ENCODE measurements at regions not wholly inside any gene's neighbourhood (a gene's known extent, or its start where the extent isn't known, plus 50 kb on each side); places are given as distances from the start of the nearest gene placed in this dataset.

- no peak overlapping the region for H3K4me3 ChIP-seq (ENCODE audit: low read length)
- H3K9me3 ChIP-seq (replicated peaks; ENCODE audit: low read length), result no peaks in the 10 kb centered on the region
- H3K4me1 ChIP-seq (ENCODE audit: control insufficient read depth, insufficient read depth, low read length), result no peaks in the 10 kb centered on the region
- no peak overlapping the region for H3K4me2 ChIP-seq (ENCODE audit: low read length)
- H3K9ac ChIP-seq (ENCODE audit: low read depth, low read length), result no peak overlapping the region
- H3K36me3 ChIP-seq (ENCODE audit: insufficient read depth, low read length), result no peaks in the 10 kb centered on the region
- no peaks in the 10 kb centered on the region for H3K27me3 ChIP-seq (ENCODE audit: control insufficient read depth, insufficient read depth, low read length)
These were observed 221.8 kb downstream of the CENPF start for GRCh38 chr1:214824763-214825162.

GRCh38 chr1:214826619-214827018, 223.6 kb downstream of the CENPF start:
- Histone ChIP-seq H3K4me1 (ENCODE audit: control insufficient read depth, insufficient read depth, low read length) (no peaks in the 10 kb centered on the region), H3K4me3 (ENCODE audit: low read length) (no peak overlapping the region), H3K4me2 (ENCODE audit: low read length) (no peak overlapping the region), H3K9ac (ENCODE audit: low read depth, low read length) (no peak overlapping the region), H3K9me3 (replicated peaks; ENCODE audit: low read length) (no peaks in the 10 kb centered on the region), H3K27me3 (ENCODE audit: control insufficient read depth, insufficient read depth, low read length) (no peaks in the 10 kb centered on the region), H3K36me3 (ENCODE audit: insufficient read depth, low read length) (no peaks in the 10 kb centered on the region)

GRCh38 chr1:214827883-214828282, 224.9 kb downstream of the CENPF start:
- H3K4me3 ChIP-seq (ENCODE audit: low read length), result no peak overlapping the region
- peaks cover 3% of the 10 kb centered on the region for H3K4me1 ChIP-seq (ENCODE audit: control insufficient read depth, insufficient read depth, low read length)
- no peaks in the 10 kb centered on the region for H3K9me3 ChIP-seq (replicated peaks; ENCODE audit: low read length)
- no peak overlapping the region for H3K9ac ChIP-seq (ENCODE audit: low read depth, low read length)
- no peaks in the 10 kb centered on the region for H3K27me3 ChIP-seq (ENCODE audit: control insufficient read depth, insufficient read depth, low read length)
- no peak overlapping the region for H3K4me2 ChIP-seq (ENCODE audit: low read length)
- H3K36me3 ChIP-seq (ENCODE audit: insufficient read depth, low read length), result no peaks in the 10 kb centered on the region

- Histone ChIP-seq H3K36me3 (ENCODE audit: insufficient read depth, low read length) (no peaks in the 10 kb centered on the region), H3K9me3 (replicated peaks; ENCODE audit: low read length) (no peaks in the 10 kb centered on the region), H3K27me3 (ENCODE audit: control insufficient read depth, insufficient read depth, low read length) (no peaks in the 10 kb centered on the region), H3K4me2 (ENCODE audit: low read length) (no peak overlapping the region), H3K4me3 (ENCODE audit: low read length) (no peak overlapping the region), H3K9ac (ENCODE audit: low read depth, low read length) (no peak overlapping the region), H3K4me1 (ENCODE audit: control insufficient read depth, insufficient read depth, low read length) (peaks cover 12% of the 10 kb centered on the region)
These were observed 227.9 kb downstream of the CENPF start for GRCh38 chr1:214830941-214831340.

GRCh38 chr1:214831956-214832355, 229.0 kb downstream of the CENPF start:
- no peaks in the 10 kb centered on the region for H3K36me3 ChIP-seq (ENCODE audit: insufficient read depth, low read length)
- H3K27me3 ChIP-seq (ENCODE audit: control insufficient read depth, insufficient read depth, low read length), result no peaks in the 10 kb centered on the region
- H3K4me3 ChIP-seq (ENCODE audit: low read length), result no peak overlapping the region
- H3K4me1 ChIP-seq (ENCODE audit: control insufficient read depth, insufficient read depth, low read length), result peaks cover 12% of the 10 kb centered on the region
- no peak overlapping the region for H3K4me2 ChIP-seq (ENCODE audit: low read length)
- no peaks in the 10 kb centered on the region for H3K9me3 ChIP-seq (replicated peaks; ENCODE audit: low read length)
- no peak overlapping the region for H3K9ac ChIP-seq (ENCODE audit: low read depth, low read length)

- Histone ChIP-seq H3K4me2 (ENCODE audit: low read length) (peak overlapping the region; percentile 3), H3K36me3 (ENCODE audit: insufficient read depth, low read length) (no peaks in the 10 kb centered on the region), H3K27me3 (ENCODE audit: control insufficient read depth, insufficient read depth, low read length) (no peaks in the 10 kb centered on the region), H3K4me3 (ENCODE audit: low read length) (no peak overlapping the region), H3K9me3 (replicated peaks; ENCODE audit: low read length) (no peaks in the 10 kb centered on the region), H3K9ac (ENCODE audit: low read depth, low read length) (peak overlapping the region; percentile 37), H3K4me1 (ENCODE audit: control insufficient read depth, insufficient read depth, low read length) (peaks cover 22% of the 10 kb centered on the region)
These were observed 230.3 kb downstream of the CENPF start for GRCh38 chr1:214833178-214833756.

- Histone ChIP-seq H3K9ac (ENCODE audit: low read depth, low read length) (peak overlapping the region; percentile 0), H3K4me1 (ENCODE audit: control insufficient read depth, insufficient read depth, low read length) (peaks cover 51% of the 10 kb centered on the region)
These were observed 234.4 kb downstream of the CENPF start for GRCh38 chr1:214837376-214837775.

GRCh38 chr1:214838351-214838750, 235.4 kb downstream of the CENPF start:
- no peaks in the 10 kb centered on the region for H3K9me3 ChIP-seq (replicated peaks; ENCODE audit: low read length)
- H3K27me3 ChIP-seq (ENCODE audit: control insufficient read depth, insufficient read depth, low read length), result no peaks in the 10 kb centered on the region
- peak overlapping the region; percentile 34 for H3K9ac ChIP-seq (ENCODE audit: low read depth, low read length)
- no peak overlapping the region for H3K4me3 ChIP-seq (ENCODE audit: low read length)
- H3K4me1 ChIP-seq (ENCODE audit: control insufficient read depth, insufficient read depth, low read length), result peaks cover 52% of the 10 kb centered on the region
- no peaks in the 10 kb centered on the region for H3K36me3 ChIP-seq (ENCODE audit: insufficient read depth, low read length)
- peak overlapping the region; percentile 4 for H3K4me2 ChIP-seq (ENCODE audit: low read length)

More at GRCh38 chr1:214837376-214837775, 234.4 kb downstream of the CENPF start:
- Histone ChIP-seq H3K9me3 (replicated peaks; ENCODE audit: low read length) (no peaks in the 10 kb centered on the region), H3K4me2 (ENCODE audit: low read length) (no peak overlapping the region), H3K36me3 (ENCODE audit: insufficient read depth, low read length) (no peaks in the 10 kb centered on the region), H3K27me3 (ENCODE audit: control insufficient read depth, insufficient read depth, low read length) (no peaks in the 10 kb centered on the region), H3K4me3 (ENCODE audit: low read length) (no peak overlapping the region)

- Histone ChIP-seq H3K36me3 (ENCODE audit: insufficient read depth, low read length) (no peaks in the 10 kb centered on the region), H3K4me1 (ENCODE audit: control insufficient read depth, insufficient read depth, low read length) (peaks cover 54% of the 10 kb centered on the region), H3K9ac (ENCODE audit: low read depth, low read length) (no peak overlapping the region), H3K4me2 (ENCODE audit: low read length) (no peak overlapping the region), H3K4me3 (ENCODE audit: low read length) (no peak overlapping the region), H3K9me3 (replicated peaks; ENCODE audit: low read length) (no peaks in the 10 kb centered on the region), H3K27me3 (ENCODE audit: control insufficient read depth, insufficient read depth, low read length) (no peaks in the 10 kb centered on the region)
These were observed 237.4 kb downstream of the CENPF start for GRCh38 chr1:214840356-214840755.

- Histone ChIP-seq H3K9ac (ENCODE audit: low read depth, low read length) (peak overlapping the region; percentile 67), H3K4me3 (ENCODE audit: low read length) (peak overlapping the region; percentile 27), H3K4me1 (ENCODE audit: control insufficient read depth, insufficient read depth, low read length) (peaks cover 48% of the 10 kb centered on the region), H3K27me3 (ENCODE audit: control insufficient read depth, insufficient read depth, low read length) (no peaks in the 10 kb centered on the region), H3K36me3 (ENCODE audit: insufficient read depth, low read length) (no peaks in the 10 kb centered on the region), H3K4me2 (ENCODE audit: low read length) (peak overlapping the region; percentile 66), H3K9me3 (replicated peaks; ENCODE audit: low read length) (no peaks in the 10 kb centered on the region)
These were observed 239.7 kb upstream of the KCNK2 start for GRCh38 chr1:214842856-214843255.

- H3K36me3 ChIP-seq (ENCODE audit: insufficient read depth, low read length), result no peaks in the 10 kb centered on the region
- peak overlapping the region; percentile 67 for H3K9ac ChIP-seq (ENCODE audit: low read depth, low read length)
- no peaks in the 10 kb centered on the region for H3K27me3 ChIP-seq (ENCODE audit: control insufficient read depth, insufficient read depth, low read length)
- H3K4me3 ChIP-seq (ENCODE audit: low read length), result peak overlapping the region; percentile 27
- H3K4me2 ChIP-seq (ENCODE audit: low read length), result peak overlapping the region; percentile 66
- peaks cover 44% of the 10 kb centered on the region for H3K4me1 ChIP-seq (ENCODE audit: control insufficient read depth, insufficient read depth, low read length)
- H3K9me3 ChIP-seq (replicated peaks; ENCODE audit: low read length), result no peaks in the 10 kb centered on the region
These were observed 239.3 kb upstream of the KCNK2 start for GRCh38 chr1:214843281-214843680.

GRCh38 chr1:214844319-214844718, 238.2 kb upstream of the KCNK2 start:
- H3K36me3 ChIP-seq (ENCODE audit: insufficient read depth, low read length), result no peaks in the 10 kb centered on the region
- no peak overlapping the region for H3K4me3 ChIP-seq (ENCODE audit: low read length)
- no peak overlapping the region for H3K4me2 ChIP-seq (ENCODE audit: low read length)
- H3K27me3 ChIP-seq (ENCODE audit: control insufficient read depth, insufficient read depth, low read length), result no peaks in the 10 kb centered on the region
- no peaks in the 10 kb centered on the region for H3K9me3 ChIP-seq (replicated peaks; ENCODE audit: low read length)
- peaks cover 34% of the 10 kb centered on the region for H3K4me1 ChIP-seq (ENCODE audit: control insufficient read depth, insufficient read depth, low read length)
- no peak overlapping the region for H3K9ac ChIP-seq (ENCODE audit: low read depth, low read length)
